Activated effector memory CD4-positive, alpha-beta T cell treated with Interleukin-2 at 50 U/mL for 16 hours (primary cell): ENCODE measurements at regions not wholly inside any gene's neighbourhood (a gene's known extent, or its start where the extent isn't known, plus 50 kb on each side); places are given as distances from the start of the nearest gene placed in this dataset.
"Not testable (repeated sequence)": the region's sequence is repeated elsewhere in the genome, so short reads cannot be mapped to it uniquely, and the experiment has no call there.

Experiments
- DNase-seq: peaks from one replicate; pipeline ENCODE4 v3.0.0-alpha.2; 2020

- no peak for DNase-seq
Measured at GRCh38 chr22:40094485-40094884, 83.2 kb upstream of the TNRC6B start.

- not testable (repeated sequence) for DNase-seq
Measured at GRCh38 chr22:40099887-40100286, 77.8 kb upstream of the TNRC6B start.

- DNase-seq, result no peak
Measured at GRCh38 chr22:40105755-40106154, 72.0 kb upstream of the TNRC6B start.

- no peak for DNase-seq
Measured at GRCh38 chr22:40107244-40107643, 70.5 kb upstream of the TNRC6B start.

GRCh38 chr22:40107851-40108378 lies 69.8 kb upstream of the TNRC6B start:
- no peak for DNase-seq

GRCh38 chr22:40108396-40108795 lies 69.3 kb upstream of the TNRC6B start:
- DNase-seq, result no peak

GRCh38 chr22:40108926-40109325 lies 68.8 kb upstream of the TNRC6B start:
- DNase-seq, result not testable (repeated sequence)

- DNase-seq, result no peak
Measured at GRCh38 chr22:40111451-40111850, 66.3 kb upstream of the TNRC6B start.

- DNase-seq, result no peak
Measured at GRCh38 chr22:40112595-40112994, 65.1 kb upstream of the TNRC6B start.

GRCh38 chr22:40113696-40114095 lies 64.0 kb upstream of the TNRC6B start:
- DNase-seq, result no peak

- DNase-seq, result no peak
Measured at GRCh38 chr22:40114411-40114810, 63.3 kb upstream of the TNRC6B start.

GRCh38 chr22:40116496-40117200 lies 61.1 kb upstream of the TNRC6B start:
- DNase-seq, result peak; percentile 29

- DNase-seq, result no peak
Measured at GRCh38 chr22:40118979-40119378, 58.7 kb upstream of the TNRC6B start.

- DNase-seq, result no peak
Measured at GRCh38 chr22:40120848-40121247, 56.9 kb upstream of the TNRC6B start.

- DNase-seq, result no peak
Measured at GRCh38 chr22:40121461-40121860, 56.3 kb upstream of the TNRC6B start.

- DNase-seq, result no peak
Measured at GRCh38 chr22:40122792-40123191, 54.9 kb upstream of the TNRC6B start.

- DNase-seq, result no peak
Measured at GRCh38 chr22:40123387-40123786, 54.3 kb upstream of the TNRC6B start.
